DMS153 treated with DMSO at 0.1 percent for 48 hours (cell line): ENCODE measurements at regions not wholly inside any gene's neighbourhood (a gene's known extent, or its start where the extent isn't known, plus 50 kb on each side); places are given as distances from the start of the nearest gene placed in this dataset.

Experiments used
- DNase-seq: peaks from one replicate; lab custom pipeline; 2025; ENCODE audit not compliant: unreplicated experiment; lab: John Stamatoyannopoulos, UW

- no peak for DNase-seq
These were observed 121.8 kb upstream of the ADRA1D start for GRCh38 chr20:4370851-4371250.

GRCh38 chr20:4369798-4370124 lies 120.7 kb upstream of the ADRA1D start:
- no peak for DNase-seq

GRCh38 chr20:4369119-4369797 lies 120.2 kb upstream of the ADRA1D start:
- DNase-seq, result no peak

- DNase-seq, result no peak
These were observed 117.0 kb upstream of the ADRA1D start for GRCh38 chr20:4366076-4366475.

- DNase-seq, result no peak
These were observed 109.5 kb upstream of the ADRA1D start for GRCh38 chr20:4358552-4358951.

- DNase-seq, result no peak
These were observed 103.3 kb upstream of the ADRA1D start for GRCh38 chr20:4352348-4352747.

- no peak for DNase-seq
These were observed 101.0 kb upstream of the ADRA1D start for GRCh38 chr20:4350096-4350495.

GRCh38 chr20:4344670-4345069 lies 95.6 kb upstream of the ADRA1D start:
- no peak for DNase-seq

- DNase-seq, result no peak
These were observed 93.5 kb upstream of the ADRA1D start for GRCh38 chr20:4342609-4343008.

- DNase-seq, result no peak
These were observed 92.9 kb upstream of the ADRA1D start for GRCh38 chr20:4341804-4342485.

GRCh38 chr20:4335722-4336121 lies 86.6 kb upstream of the ADRA1D start:
- no peak for DNase-seq

- DNase-seq, result no peak
These were observed 83.2 kb upstream of the ADRA1D start for GRCh38 chr20:4332121-4332860.

- no peak for DNase-seq
These were observed 80.9 kb upstream of the ADRA1D start for GRCh38 chr20:4330011-4330410.

GRCh38 chr20:4329232-4329631 lies 80.1 kb upstream of the ADRA1D start:
- no peak for DNase-seq

GRCh38 chr20:4328541-4328940 lies 79.5 kb upstream of the ADRA1D start:
- DNase-seq, result no peak

- no peak for DNase-seq
These were observed 78.9 kb upstream of the ADRA1D start for GRCh38 chr20:4327956-4328355.

GRCh38 chr20:4326195-4327065 lies 77.3 kb upstream of the ADRA1D start:
- DNase-seq, result no peak

- no peak for DNase-seq
These were observed 76.6 kb upstream of the ADRA1D start for GRCh38 chr20:4325548-4326187.

- no peak for DNase-seq
These were observed 75.6 kb upstream of the ADRA1D start for GRCh38 chr20:4324611-4325243.

GRCh38 chr20:4322499-4322898 lies 73.4 kb upstream of the ADRA1D start:
- no peak for DNase-seq
